ENCODE measurements at regions not wholly inside any gene's neighbourhood (a gene's known extent, or its start where the extent isn't known, plus 50 kb on each side); places are given as distances from the start of the nearest gene placed in this dataset.

DNA sequence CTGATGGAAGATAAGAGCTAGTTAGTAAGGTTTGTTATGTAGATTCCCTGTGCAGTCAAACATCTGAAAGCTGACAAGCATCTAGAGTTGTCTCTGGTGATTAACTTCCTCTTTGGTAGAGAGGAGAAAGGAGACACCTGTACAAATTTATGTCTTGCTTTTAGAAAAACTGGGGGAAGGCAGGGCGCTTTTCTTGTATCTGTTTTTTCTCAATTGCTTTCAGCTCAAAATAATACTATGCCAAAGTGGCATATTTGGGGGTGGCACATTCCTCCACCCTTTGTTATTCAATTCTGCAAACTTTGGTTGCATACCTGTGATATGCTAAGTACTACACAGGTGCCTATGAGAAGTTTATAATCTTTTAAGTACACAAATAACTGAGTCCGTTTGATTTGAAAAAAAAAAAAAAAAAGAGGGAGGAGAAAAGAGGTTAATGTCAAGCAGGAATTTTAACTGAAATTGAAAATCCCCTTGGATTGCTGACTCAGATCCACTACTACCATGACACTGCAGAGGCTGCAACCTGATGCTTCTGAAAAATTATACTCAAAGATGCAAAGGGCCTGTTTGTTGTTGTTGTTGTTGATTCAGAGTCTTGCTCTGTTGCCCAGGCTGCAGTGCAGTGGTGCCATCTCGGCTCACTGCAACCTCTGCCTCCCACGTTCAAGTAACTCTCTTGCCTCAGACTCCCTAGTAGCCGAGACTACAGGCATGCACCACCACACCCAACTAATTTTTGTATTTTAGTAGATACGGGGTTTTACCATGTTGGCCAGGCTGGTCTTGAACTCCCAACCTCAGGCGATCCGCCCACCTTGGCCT, 164.8 kb upstream of the NBEA start:
- no peak for DNase-seq

DNA sequence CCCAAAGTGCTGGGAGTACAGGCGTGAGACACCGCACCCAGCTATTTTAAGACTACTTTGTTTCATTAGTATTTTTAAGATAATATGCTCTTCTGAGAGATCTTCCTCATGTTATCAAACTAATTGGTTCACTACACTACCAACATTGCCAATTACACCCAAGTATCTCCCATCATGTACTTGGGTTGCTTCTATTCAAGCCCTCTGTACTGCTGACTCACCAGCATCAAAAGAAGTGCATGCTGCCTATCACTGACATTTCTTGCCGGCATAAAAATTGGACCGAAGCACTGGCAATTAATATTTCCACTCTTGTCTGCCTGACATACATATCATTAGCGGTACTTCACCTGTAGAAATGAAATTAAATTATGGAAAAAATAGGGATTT, 164.2 kb upstream of the NBEA start:
- no peak for DNase-seq

DNA sequence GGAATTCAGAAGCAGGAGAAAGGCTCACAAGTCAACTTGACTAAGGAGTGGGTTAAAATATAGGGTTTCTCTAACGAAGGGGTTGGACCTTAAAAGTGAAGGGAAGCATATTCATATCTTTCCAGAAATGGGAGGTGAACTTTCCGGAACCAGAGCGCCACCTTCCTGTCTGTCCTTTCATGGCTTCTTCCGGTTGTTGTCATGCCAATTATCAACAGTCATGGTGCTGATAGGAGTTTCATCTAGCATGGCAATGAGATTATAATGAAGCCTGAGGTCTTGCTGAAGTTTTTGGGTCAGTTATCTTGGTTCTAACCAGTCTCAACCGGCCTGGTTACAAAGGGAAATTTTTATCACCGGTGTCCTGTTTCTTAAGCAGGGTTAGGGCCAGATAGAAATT, 162.9 kb upstream of the NBEA start:
- no peak for DNase-seq

DNA sequence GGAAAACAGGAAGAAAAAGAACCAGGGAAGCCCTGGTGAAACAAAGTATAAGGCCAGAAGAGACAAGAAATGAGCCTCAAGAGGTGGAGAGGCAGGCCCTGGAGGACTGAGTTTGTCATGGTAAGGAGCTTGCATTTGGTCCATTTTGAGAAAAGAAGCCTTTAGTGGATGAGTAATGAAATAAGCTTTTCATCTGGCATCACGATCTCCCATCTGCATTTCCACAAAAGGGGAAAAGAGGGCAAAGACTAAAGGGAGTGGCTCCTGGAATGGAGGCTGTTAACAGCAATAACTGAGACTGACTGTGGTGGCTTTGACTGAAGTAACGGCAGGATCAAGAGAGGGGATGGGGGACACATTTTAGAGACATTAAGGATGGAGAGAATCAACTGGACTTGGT, 148.8 kb upstream of the NBEA start:
- no peak for DNase-seq

DNA sequence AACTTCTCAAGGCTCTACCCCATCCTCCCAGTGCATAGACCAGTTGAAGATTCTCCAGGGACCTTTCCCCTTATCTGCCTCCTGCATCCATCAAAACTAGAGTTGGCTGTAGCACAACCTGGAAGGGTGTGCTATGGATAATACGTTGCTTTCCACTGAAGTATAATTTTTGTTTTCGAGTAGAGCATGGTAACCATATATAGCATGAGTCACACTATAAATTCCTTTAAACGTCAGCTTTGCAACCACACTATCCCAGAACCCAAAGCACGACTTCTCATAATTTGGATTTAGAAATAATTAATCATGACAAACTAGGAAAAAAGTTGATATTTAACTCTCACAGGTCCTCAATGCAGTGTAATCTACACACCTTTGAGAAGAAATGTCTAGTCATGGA, 138.3 kb upstream of the NBEA start:
- no peak for DNase-seq

DNA sequence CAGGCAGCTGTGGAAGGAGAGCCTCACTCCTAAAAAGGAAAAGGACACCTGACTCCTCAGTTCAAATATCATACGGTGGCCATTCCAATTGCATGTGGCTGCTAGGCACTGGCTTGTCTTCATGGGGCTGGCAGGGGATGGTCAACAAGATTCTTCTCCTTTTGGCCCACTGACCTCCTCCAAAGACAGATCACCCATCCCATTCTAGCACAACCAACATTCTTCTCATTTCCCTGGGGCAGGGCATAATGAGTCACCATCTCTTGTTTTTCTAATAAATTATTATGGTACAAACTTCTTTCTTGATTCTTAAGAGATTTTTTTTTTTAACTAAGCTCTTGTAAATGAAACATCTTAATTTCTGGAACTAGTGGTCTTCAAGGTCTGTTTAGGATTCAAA, 136.7 kb upstream of the NBEA start:
- DNase-seq: no peak

DNA sequence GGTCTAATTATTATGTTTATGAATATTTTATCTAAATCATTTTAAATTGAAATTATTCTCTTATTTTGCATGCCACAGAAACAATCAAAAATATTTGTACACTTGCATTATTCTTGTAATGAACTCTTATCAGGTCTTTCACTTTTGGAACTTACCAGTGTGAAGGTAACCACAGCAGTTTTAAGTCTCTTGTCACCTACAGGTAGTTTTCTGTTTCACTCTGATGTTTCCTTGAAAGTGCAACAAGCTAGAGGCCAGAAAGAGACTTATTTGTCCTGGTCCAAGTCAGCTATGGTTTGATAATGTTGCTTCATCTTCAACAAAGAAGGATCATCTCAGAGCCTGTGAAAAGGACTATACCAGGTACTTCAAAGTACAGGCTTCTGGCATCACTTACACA, 133.4 kb upstream of the NBEA start:
- no peak for DNase-seq

DNA sequence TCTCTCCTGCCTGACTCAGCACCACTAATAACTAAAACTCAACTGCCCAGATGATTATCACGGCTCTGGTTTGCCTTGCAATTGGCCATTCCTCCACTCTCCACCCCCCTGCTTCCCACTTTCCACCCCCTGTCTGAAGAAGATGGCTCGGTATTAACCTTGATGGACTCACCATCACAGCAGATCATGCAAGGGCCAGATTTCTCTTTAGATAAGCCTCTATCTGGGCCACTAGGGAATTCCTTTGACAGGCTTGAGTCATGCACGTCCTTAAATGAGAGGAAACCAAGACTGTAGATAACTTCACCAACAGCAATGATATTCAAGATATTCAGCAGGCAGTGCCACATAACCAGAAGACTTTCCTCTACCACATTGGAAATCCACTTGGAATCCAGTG, 131.1 kb upstream of the NBEA start:
- no peak for DNase-seq

DNA sequence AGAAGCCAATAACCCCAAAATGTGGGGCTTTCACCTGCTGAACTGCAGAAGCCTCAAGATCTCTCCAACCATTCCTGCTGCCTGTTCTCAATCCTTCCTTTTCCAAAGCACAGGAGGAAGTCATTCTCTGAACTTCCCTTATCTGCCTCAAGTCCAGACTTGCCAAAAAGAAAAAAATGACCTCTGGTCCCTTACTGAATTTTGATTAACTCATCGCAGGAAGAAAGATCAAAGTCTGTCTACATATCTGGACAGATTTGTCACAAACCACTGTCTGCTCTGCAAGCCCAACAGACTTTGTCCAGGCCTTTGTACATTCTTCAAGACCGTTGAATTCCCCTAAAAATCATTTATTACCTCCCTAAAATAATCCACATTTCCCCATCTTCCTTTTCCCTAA, 126.5 kb upstream of the NBEA start:
- DNase-seq: no peak

DNA sequence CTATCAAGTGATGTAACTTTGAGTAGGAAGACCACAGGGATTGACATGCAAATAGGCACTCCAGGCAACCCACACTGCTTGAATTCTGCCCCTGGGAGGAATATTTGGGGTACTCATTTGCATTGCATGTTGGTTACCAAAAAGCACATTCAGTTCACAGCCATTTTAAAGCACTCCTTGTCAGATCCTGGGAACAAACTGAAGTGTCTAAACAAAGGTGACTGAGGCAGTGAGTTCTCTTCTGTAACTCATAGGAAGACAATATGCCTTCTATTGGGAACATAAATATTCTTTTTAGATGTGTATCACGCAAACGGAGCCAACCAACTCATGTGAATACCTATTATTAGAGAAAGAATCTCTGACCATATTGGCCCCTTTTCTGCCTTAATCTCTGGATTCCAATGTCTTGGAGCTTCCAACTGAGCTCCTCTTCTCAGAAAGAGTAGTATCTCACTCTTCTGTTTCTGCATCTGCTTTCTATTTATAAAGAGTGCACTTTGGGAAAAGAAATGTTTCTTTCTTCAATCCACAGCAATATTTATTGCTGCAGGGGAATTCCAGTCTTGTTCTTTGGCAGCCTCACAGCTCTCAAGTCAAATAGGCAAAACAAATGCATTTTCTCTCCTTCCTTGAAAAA, 125.7 kb upstream of the NBEA start:
- no peak for DNase-seq

DNA sequence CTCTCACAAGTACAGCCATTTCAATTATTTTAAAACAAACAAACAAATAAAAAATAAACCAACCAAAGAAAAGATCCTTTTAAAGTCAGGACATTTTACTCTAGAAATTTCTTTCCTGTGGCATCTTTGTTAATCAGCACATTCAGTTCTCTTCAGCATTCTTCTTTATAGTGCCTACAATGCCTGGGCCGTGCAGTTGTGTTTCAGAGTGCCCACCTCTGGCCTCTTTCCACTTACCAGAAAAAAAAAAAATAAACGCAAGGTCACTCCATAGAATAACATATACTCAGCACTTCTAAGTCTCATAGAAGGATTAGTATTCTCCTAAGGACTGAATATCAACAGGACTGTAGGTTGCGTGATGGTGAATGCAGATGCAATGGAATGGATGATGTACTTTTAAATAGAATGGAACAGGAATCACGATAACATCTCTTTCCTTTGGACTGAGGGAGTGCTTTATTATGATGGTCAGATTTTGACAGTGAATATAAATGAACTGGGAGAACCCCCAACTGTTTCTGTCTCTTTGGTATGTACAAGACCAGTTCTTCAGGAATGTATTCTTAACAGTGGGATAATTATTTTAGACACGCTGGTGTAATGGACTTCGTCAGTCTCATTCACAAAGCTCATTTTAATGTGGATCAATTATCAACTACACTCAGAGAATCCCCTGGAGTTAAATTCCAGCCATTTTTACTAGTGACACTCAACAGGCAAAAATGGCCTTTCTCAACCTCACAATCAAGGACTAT, 125.0 kb upstream of the NBEA start:
- DNase-seq: no peak

DNA sequence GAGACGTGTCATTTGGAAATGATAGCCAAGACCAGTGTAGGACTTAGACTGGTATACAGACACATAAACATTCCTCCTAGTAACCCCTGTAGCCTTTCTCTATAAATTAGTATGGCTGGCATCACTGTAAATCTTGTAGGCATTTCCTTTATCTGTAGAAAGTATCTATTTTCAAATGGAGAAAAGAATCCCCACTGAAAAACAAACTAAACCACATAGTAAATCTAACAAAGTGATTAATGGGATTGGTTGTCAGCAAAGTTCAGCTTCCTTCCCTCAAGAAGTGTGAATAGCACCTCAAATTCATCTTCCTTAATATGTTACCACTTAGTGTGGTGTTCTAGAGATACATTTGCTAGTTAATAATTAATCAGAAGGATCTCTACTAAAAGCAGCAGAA, 119.4 kb upstream of the NBEA start:
- DNase-seq: no peak

DNA sequence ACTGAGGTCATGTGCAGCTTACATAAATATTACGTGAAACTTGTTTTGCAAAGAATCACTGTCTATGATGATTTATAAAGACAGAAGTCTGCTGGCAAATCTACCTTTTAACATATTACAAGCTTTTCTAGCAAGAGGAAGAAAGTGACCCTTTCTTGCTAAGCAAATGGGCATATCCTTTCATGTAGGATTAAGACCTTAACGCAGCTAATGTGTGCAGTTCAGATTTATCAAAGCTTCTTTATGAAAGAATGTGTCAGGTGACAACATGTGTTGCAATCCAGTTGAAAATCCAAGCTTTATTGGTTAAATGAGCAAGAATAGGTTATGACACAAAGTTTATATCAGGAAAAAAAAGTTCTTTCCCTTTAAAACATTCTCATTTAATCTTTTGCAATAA, 115.6 kb upstream of the NBEA start:
- no peak for DNase-seq

DNA sequence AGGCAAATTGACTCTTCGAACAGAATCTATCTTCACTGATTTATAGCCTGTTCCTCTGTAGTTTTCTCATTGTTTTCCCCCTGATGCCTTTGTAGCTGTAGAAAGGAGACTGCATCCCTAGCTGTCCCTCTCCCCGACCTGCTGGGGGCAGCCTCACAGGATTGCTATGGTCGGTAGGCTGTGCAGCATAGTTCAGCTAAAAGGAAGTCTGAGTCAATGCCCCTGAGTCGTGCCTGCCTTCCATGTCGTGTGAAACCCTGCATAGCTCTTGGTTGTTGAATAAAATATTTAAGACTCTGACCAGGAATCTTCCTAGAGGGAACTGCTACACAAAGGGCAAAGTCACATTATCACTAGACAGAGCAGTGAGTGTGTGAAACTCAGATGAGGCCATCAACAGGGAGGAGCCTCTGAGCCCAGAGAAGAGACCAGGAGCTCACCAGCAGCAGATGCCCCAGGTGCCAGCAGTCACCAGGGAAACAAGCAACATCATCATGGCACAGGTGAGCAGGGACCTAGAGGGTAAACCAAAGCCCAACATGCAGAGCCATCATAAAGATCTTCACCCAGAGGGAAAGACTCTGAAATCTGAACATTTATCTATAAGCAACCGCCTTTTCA, 108.4 kb upstream of the NBEA start:
- DNase-seq: no peak

DNA sequence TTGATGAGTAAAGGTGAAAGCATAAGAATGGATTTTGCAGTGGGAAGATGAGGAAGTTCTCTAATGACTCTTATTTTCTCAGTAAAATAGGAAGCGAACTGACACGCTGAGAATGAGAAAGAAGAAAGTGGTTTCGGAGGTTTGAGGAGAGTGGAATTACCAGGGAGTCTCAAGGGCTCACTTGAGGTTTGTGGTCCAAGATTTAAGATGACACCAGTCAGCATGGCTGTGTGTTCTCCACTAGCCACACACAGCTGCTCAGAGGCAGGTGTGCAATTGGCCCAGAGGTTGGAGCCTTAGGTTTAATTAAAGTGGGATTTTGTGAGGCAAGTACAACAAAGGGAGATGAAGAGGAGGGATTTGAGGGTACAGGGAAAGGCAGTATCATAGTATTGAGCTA, 99.6 kb upstream of the NBEA start:
- no peak for DNase-seq

DNA sequence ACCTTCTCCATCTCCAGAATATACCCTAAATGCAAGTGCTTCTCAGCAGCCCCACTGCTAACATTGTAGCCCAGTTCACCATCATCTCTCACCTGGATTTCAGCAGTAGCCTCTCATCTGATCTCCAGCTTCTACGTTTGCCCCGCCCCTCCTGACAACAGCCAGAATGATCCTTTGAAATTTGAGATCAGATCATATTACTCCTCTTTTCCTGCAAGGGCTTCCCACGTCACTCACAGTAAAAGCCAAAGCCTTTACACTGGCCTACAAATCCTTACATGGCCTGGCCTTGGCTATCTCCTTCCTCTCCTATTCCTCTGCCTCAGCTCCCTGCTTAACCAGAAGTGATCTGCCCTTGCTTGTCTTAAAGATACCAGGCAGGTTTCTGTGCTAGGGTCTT, 94.3 kb upstream of the NBEA start:
- DNase-seq: no peak

DNA sequence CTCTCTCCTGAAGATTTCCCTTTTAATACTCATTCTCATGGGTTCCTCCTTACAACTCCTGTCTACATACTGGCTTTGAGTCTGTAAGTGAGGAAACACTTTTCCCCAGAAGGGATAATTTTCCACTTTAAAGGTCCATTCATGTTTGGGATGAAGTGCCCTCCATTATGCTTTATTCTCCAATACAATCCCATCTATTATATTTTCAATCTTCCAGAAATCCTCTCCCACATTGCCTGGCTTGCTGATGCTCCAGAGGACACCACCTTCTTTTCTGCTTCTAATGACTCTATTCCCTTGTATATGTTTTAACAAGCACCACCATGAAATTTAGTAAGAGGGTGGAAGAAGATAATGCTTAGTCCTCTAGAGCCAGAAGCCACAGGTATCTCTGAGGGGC, 92.7 kb upstream of the NBEA start:
- DNase-seq: no peak

DNA sequence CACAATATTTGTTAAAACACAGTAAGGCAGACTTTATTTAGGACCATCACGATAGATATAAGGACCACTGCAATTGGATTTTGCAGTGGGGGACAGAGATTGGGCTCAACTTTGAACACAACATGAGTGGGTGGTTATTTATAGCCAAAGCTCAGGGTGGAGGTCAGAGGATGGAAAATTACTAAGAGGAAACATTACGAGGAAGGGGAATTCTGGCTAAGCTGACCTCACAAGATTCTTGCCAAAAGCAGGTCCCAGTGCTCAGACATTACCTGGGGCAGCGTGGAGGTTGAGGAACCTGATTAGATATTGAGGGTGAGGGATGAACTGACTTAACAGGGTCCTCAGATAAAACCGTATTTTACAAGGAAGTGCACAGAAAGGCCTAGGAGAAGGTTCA, 88.9 kb upstream of the NBEA start:
- no peak for DNase-seq

DNA sequence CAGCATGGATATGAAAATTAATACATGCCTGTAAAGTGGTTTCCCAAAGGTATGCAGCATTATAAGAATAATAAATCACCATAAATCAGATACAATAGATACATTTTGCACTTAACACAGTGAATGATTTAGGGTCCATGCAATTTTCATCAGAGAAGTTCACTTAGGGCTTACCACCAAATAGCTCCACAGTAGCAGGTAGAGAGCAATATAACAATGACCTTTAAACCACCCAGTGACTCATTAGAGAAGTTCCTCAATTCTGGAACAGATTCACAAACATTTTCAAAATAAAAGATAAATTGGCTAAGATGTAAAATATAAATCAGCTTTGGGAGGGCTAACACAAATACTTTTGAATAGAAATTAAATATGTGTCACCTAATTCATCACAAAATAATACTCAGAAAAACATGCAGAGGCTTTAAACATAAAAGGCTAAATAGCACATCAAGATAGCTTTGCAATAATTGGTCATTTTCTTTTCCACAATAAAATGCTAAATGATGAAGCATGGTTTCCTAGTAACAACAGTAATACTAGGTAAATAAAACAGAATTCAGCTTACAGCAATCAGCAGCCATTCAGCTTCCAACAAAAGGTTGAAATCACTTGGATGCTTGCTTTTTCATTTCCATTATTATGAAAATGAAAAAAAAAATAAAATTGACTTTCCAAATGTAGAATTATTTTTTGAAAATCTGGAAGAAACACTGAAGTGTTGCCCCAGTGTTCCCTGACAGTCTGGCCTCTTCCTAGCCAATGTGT, 84.3 kb upstream of the NBEA start:
- no peak for DNase-seq

DNA sequence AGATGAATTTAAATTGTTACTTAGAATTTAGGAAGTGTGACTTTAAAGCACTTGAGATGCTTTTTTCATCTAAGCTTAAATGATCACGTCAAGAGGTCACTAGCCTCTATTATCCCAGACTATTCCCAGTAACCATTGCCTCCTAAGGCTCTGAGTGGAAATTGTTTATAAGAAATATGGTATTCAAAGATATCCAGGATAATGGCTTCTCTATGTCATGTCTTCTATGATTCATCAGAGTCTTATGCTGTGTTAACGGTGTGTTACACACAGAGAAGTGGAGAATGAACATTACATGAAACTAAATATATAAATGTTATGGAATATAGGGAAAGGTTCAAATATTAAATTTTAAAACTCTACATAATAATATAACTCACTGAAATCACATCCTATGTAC, 79.8 kb upstream of the NBEA start:
- DNase-seq: no peak

DNA sequence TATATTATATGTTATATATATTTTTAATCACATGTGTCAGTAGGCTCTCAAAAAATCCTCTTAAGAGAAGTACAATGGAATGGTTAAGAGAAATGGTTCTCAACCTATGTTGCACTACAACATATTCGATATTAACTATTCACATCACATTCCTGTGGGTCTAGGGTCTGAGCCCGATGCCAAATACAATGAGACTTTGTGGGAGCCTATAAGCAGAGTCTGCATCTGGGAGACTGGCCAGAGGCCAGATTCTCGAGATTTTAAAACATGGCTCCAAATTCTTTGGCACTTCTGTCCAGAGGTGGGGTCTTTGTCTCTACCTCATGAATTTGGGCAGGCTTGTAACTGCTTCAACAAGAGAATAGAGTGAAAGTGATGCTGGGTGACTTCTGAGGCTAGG, 79.4 kb upstream of the NBEA start:
- DNase-seq: no peak

DNA sequence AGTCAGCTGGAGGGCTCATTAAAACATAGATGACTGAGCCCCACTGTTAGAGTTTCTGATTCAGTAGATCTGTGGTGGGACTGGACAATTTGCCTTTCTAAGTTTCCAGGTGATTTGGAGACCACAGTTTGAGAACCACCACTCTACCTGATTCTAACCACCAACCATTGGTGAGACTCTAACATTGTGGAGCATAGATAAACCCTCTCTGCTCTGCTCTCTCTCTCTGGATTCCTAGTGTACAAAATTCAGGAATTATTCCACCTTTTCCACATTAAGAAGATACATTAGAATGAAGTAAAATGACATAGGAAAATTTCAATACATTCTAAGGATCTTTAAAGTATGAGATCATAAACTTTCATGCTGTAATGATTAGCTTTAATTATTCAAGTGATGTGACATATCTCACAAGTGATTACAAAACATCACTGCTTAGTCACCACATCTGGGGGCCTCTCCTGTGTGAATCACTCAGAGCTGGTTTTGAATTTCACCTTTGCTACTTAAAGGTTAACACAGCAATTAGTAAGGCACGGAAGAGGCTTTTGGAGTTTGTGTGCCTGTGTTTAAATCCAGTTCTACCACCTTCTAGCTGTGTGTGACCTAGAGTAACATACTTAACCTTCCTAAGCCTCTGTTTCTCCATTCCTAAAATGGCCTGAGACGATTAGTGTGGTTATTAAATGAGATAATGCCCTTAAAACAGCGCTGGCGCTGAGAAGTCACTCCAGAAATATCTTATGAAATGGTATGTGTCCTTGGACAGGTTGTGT, 78.5 kb upstream of the NBEA start:
- no peak for DNase-seq

Data from CD4-positive, alpha-beta T cell treated with Interleukin-21 for 1 hour (primary cell).